ENCODE measurements at regions not wholly inside any gene's neighbourhood (a gene's known extent, or its start where the extent isn't known, plus 50 kb on each side); places are given as distances from the start of the nearest gene placed in this dataset.
"Not testable (repeated sequence)": the region's sequence is repeated elsewhere in the genome, so short reads cannot be mapped to it uniquely, and the experiment has no call there.

DNA sequence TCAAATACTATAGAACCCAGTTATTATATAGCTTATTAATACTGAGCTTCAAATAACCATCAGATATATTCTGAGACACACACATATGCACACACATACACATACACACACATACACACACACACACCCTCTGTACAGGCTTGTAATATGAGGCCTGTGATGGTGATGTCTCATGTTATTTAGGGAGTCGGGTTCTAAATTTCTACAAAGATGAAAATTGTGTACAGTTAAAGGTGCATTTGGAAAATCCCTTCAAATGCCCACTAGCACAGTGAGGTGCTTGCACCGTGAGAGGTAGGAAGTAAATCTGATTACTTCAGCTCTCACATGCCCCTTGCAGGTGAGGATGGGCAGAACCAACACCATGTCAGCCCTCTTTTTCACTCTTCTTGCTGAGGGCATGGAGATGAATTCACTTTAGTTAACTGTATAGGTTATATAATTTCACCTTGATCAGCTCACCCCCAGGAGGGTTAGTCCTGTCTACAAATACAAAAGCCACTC is 294.5 kb upstream of the PROK2 start:
- Histone ChIP-seq H3K4me3 (no peak overlapping the region), H3K4me1 (no peaks in the 10 kb centered on the region), H3K9me3 (no peaks in the 10 kb centered on the region), H3K36me3 (ENCODE audit: low read depth, missing control alignments) (no peaks in the 10 kb centered on the region), H3K27ac (no peak overlapping the region), H3K27me3 (no peaks in the 10 kb centered on the region)
- no peak for DNase-seq
- TF ChIP-seq POLR2A (IDR thresholded peaks at IDR 0.05), result no peak
- TF ChIP-seq, protein P1, sequence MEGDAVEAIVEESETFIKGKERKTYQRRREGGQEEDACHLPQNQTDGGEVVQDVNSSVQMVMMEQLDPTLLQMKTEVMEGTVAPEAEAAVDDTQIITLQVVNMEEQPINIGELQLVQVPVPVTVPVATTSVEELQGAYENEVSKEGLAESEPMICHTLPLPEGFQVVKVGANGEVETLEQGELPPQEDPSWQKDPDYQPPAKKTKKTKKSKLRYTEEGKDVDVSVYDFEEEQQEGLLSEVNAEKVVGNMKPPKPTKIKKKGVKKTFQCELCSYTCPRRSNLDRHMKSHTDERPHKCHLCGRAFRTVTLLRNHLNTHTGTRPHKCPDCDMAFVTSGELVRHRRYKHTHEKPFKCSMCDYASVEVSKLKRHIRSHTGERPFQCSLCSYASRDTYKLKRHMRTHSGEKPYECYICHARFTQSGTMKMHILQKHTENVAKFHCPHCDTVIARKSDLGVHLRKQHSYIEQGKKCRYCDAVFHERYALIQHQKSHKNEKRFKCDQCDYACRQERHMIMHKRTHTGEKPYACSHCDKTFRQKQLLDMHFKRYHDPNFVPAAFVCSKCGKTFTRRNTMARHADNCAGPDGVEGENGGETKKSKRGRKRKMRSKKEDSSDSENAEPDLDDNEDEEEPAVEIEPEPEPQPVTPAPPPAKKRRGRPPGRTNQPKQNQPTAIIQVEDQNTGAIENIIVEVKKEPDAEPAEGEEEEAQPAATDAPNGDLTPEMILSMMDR (IDR thresholded peaks at IDR 0.05), result no peak
- intact Hi-C loops (cut with DNase I; ENCODE audit: low total_unique reads), result no loop called here
- WGBS, 2 donors, result 92 to 100% methylated on average over 2 of the region's 2 CpGs

DNA sequence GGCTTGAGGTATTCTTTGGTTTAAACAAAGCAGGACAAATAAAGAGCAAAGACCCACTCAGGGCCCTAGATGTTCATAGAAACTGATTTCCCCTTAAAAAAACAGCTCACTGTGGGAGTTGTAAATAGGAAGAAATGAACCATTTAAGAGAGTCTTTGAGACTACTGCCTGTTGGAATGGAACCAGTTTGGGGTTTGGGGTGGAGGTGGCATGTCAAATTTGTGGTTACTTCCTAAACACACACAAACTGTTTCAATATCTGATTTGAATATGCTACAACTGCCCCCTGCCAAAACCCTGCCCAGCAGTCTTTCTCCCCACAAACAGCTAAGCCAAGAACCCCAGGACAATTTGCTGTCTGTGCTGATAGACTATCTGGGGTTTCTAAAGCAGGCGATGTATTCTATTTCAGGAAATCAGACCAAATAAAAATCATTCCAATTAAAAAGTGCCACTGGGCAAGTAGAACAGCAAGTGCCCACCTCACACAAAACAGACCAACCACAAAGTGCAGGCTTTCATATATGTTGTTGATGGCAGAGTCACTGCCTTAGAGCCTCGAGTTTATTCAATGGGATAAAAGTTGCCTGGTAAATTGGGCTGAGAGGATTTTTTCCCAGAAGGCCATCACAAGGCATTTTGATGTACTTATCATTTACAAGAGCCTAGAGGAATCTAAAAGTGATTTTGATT is 293.9 kb upstream of the PROK2 start:
- H3K27ac ChIP-seq, result no peak overlapping the region
- H3K36me3 ChIP-seq (ENCODE audit: low read depth, missing control alignments), result no peaks in the 10 kb centered on the region
- intact Hi-C loops (cut with DNase I; ENCODE audit: low total_unique reads), result no loop called here
- WGBS, 2 donors, result 80 to 81% methylated on average over 2 of the region's 2 CpGs
- TF ChIP-seq, protein P1 (IDR thresholded peaks at IDR 0.05), result no peak
- no peak for TF ChIP-seq POLR2A (IDR thresholded peaks at IDR 0.05)
- H3K4me1 ChIP-seq, result no peaks in the 10 kb centered on the region
- no peaks in the 10 kb centered on the region for H3K27me3 ChIP-seq
- no peak for DNase-seq
- H3K9me3 ChIP-seq, result no peaks in the 10 kb centered on the region
- no peak overlapping the region for H3K4me3 ChIP-seq

GRCh38 chr3:72077473-72078259 is 292.7 kb upstream of the PROK2 start:
- DNase-seq, result no peak
- H3K4me3 ChIP-seq, result no peak overlapping the region
- 89 to 91% methylated on average over 6 of the region's 6 CpGs for WGBS, 2 donors
- no peak for TF ChIP-seq POLR2A (IDR thresholded peaks at IDR 0.05)
- TF ChIP-seq, protein P1 (IDR thresholded peaks at IDR 0.05), result no peak
- H3K9me3 ChIP-seq, result no peaks in the 10 kb centered on the region
- no peak overlapping the region for H3K27ac ChIP-seq
- no peaks in the 10 kb centered on the region for H3K4me1 ChIP-seq
- no peaks in the 10 kb centered on the region for H3K27me3 ChIP-seq
- intact Hi-C loops (cut with DNase I; ENCODE audit: low total_unique reads), result no loop called here
- H3K36me3 ChIP-seq (ENCODE audit: low read depth, missing control alignments), result no peaks in the 10 kb centered on the region

DNA sequence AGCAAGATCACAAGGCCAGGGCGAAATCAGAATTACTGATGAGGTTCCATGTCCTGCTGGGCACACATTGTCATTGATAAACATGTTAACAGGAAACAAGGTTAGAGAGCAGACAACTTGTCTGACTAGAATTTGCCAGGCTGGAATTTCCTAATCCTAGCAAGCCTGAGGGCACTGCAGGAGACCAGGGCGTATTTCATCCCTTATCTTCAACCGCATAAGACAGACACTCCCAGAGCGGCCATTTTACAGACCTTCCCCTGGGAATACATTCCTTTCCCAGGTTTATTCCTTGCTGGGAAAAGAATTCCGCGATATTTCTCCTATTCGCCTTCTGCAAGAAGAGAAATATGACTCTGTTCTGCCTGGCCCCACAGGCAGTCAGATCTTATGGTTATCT is 290.9 kb upstream of the PROK2 start:
- H3K36me3 ChIP-seq (ENCODE audit: low read depth, missing control alignments); H3K27ac ChIP-seq; H3K27me3 ChIP-seq; H3K4me3 ChIP-seq; H3K4me1 ChIP-seq; H3K9me3 ChIP-seq; intact Hi-C loops (cut with DNase I; ENCODE audit: low total_unique reads); DNase-seq: not testable (repeated sequence)
- WGBS, 2 donors, result 85 to 86% methylated on average over 7 of the region's 7 CpGs

DNA sequence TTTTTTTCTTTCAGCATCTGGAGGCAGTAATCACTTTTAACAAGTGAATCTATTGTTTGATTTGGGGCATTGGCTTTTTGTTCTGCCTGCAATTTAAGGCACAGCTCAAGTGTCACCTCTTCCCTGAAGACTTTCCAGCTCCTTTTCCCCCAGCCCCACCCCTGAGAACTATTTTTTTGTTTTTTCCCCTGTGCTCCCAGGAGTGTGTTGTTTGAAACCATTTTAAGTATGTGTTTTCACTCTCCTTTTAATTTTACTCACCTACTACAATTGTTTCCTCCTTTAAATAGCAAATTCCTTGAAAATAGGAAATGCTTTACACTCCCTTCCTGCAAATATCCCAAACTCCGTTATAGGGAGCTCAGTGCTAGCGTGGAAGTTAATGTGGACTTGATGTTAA is 286.7 kb upstream of the PROK2 start:
- no peaks in the 10 kb centered on the region for H3K9me3 ChIP-seq
- no peaks in the 10 kb centered on the region for H3K4me1 ChIP-seq
- TF ChIP-seq POLR2A (IDR thresholded peaks at IDR 0.05), result no peak
- TF ChIP-seq, protein P1 (IDR thresholded peaks at IDR 0.05), result no peak
- H3K27ac ChIP-seq, result no peak overlapping the region
- H3K27me3 ChIP-seq, result no peaks in the 10 kb centered on the region
- intact Hi-C loops (cut with DNase I; ENCODE audit: low total_unique reads), result no loop called here
- no peak overlapping the region for H3K4me3 ChIP-seq
- 92 to 94% methylated on average over 2 of the region's 2 CpGs for WGBS, 2 donors
- H3K36me3 ChIP-seq (ENCODE audit: low read depth, missing control alignments), result no peaks in the 10 kb centered on the region
- no peak for DNase-seq

Data from testis (tissue), 2 donors.